Spleen (tissue), 7 donors: ENCODE measurements at regions not wholly inside any gene's neighbourhood (a gene's known extent, or its start where the extent isn't known, plus 50 kb on each side); places are given as distances from the start of the nearest gene placed in this dataset.

Source experiments
- CTCF ChIP-seq, 11 experiments: fragments of 200-600 bp in 7 of 11; fragments of 450-650 bp in 4 of 11; sonication (generic) in 4 of 11; IDR thresholded peaks in 8 of 11; conservative IDR thresholded peaks in 3 of 11; 1 replicate in 7 of 11; 2 replicates in 4 of 11; pipeline versions ENCODE4 v1.4.0 to v1.8.0; 2016 to 2021; ENCODE audit warnings: antibody characterized with exemption in 11 of 11, inconsistent platforms in 4 of 11, mild to moderate bottlenecking in 1 of 11
- POLR2A ChIP-seq, 3 donors: fragments of 450-650 bp; IDR thresholded peaks; one replicate each; pipeline ENCODE4 v1.5.1; 2017; ENCODE audit warnings: antibody characterized with exemption in 3 of 3, mild to moderate bottlenecking in 1 of 3
- donor health status: DM: no; HTN: no; CAD: no; lungs with moderate emphysema.
- donor health status: DM: no; HTN: no; CAD: no.
- donor health status: DM: no; HTN: no; CAD: no.

GRCh38 chr4:186814535-186815070 lies 90.9 kb upstream of the FAT1 start:
- no peak for TF ChIP-seq POLR2A (IDR thresholded peaks at IDR 0.05)
- no peak for TF ChIP-seq CTCF (IDR thresholded peaks at IDR 0.05 in 8 of 11, conservative IDR thresholded peaks at IDR 0.05 in 3 of 11)
